Hepatocyte (in vitro differentiated cells): ENCODE measurements at regions not wholly inside any gene's neighbourhood (a gene's known extent, or its start where the extent isn't known, plus 50 kb on each side); places are given as distances from the start of the nearest gene placed in this dataset.

Experiments
- EZH2 ChIP-seq: fragments of 200-600 bp; sonication (generic); IDR thresholded peaks from 2 replicates; pipeline ENCODE4 v1.6.1; 2016; ENCODE audit warnings: antibody characterized with exemption, mild to moderate bottlenecking, borderline replicate concordance
- TF ChIP-seq, protein P1 (sequence below): fragments of 200-600 bp; sonication (generic); IDR thresholded peaks from 2 replicates; pipeline ENCODE4 v1.5.1; 2016; ENCODE audit warnings: antibody characterized with exemption, mild to moderate bottlenecking; ENCODE audit not compliant: poor library complexity

- TF ChIP-seq, protein P1, sequence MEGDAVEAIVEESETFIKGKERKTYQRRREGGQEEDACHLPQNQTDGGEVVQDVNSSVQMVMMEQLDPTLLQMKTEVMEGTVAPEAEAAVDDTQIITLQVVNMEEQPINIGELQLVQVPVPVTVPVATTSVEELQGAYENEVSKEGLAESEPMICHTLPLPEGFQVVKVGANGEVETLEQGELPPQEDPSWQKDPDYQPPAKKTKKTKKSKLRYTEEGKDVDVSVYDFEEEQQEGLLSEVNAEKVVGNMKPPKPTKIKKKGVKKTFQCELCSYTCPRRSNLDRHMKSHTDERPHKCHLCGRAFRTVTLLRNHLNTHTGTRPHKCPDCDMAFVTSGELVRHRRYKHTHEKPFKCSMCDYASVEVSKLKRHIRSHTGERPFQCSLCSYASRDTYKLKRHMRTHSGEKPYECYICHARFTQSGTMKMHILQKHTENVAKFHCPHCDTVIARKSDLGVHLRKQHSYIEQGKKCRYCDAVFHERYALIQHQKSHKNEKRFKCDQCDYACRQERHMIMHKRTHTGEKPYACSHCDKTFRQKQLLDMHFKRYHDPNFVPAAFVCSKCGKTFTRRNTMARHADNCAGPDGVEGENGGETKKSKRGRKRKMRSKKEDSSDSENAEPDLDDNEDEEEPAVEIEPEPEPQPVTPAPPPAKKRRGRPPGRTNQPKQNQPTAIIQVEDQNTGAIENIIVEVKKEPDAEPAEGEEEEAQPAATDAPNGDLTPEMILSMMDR: no peak
- TF ChIP-seq EZH2: no peak
These were observed 212.9 kb upstream of the SOX21 start for GRCh38 chr13:94925263-94925662.
